ENCODE measurements at regions not wholly inside any gene's neighbourhood (a gene's known extent, or its start where the extent isn't known, plus 50 kb on each side); places are given as distances from the start of the nearest gene placed in this dataset.

DNA sequence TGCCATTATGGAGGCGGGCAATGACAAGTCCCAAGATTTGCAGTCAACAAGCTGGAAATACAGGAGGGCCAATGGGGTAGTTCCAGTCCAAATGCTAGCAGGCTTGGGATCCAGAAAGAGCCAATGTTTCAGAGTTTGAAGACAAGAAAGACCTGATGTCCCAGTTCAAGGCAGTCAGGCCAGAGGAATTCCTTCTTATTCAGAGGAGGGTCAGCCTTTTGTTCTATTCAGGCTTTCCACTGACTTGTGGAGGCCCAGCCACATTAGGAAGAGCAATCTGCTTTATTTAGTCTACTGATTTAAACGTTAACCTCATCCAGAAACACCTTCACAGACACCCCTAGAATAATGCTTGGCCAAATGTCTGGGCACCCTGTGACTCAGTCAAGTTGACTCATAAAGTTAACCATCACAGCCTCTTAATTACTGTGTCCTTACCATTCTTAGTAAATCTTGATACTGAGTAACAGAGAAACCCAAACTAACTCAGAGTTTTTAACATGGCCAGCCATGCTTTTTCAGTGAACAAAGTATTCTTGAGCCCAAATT lies 50.9 kb upstream of the NPHP3 start:
- 79 to 83% methylated on average over 2 of the region's 2 CpGs for WGBS, 2 donors
- Histone ChIP-seq H3K4me3 (no peak overlapping the region), H3K4me1 (ENCODE audit: control insufficient read depth in 5 of 5, insufficient read depth in 5 of 5, low read length in 5 of 5) (no peaks in the 10 kb centered on the region), H3K27ac (ENCODE audit: low read depth in 1 of 2, low read length in 1 of 2) (no peak overlapping the region), H3K36me3 (ENCODE audit: control insufficient read depth in 4 of 4, insufficient read depth in 4 of 4, low read length in 4 of 4) (no peaks in the 10 kb centered on the region), H3K9me3 (ENCODE audit: control insufficient read depth in 4 of 4, insufficient read depth in 3 of 4, low read length in 3 of 4) (no peaks in the 10 kb centered on the region), H3K9ac (ENCODE audit: insufficient read depth in 1 of 2, low read length in 2 of 2) (no peak overlapping the region), H3K27me3 (ENCODE audit: control insufficient read depth in 3 of 3, insufficient read depth in 3 of 3, low read length in 2 of 3) (no peaks in the 10 kb centered on the region)
- DNase-seq (no peak), ATAC-seq (ENCODE audit: insufficient read depth, low FRiP score) (no peak)
- TF ChIP-seq, protein P1, sequence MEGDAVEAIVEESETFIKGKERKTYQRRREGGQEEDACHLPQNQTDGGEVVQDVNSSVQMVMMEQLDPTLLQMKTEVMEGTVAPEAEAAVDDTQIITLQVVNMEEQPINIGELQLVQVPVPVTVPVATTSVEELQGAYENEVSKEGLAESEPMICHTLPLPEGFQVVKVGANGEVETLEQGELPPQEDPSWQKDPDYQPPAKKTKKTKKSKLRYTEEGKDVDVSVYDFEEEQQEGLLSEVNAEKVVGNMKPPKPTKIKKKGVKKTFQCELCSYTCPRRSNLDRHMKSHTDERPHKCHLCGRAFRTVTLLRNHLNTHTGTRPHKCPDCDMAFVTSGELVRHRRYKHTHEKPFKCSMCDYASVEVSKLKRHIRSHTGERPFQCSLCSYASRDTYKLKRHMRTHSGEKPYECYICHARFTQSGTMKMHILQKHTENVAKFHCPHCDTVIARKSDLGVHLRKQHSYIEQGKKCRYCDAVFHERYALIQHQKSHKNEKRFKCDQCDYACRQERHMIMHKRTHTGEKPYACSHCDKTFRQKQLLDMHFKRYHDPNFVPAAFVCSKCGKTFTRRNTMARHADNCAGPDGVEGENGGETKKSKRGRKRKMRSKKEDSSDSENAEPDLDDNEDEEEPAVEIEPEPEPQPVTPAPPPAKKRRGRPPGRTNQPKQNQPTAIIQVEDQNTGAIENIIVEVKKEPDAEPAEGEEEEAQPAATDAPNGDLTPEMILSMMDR (IDR thresholded peaks at IDR 0.05; ENCODE audit: control extremely low read depth, extremely low read depth), result no peak

DNA sequence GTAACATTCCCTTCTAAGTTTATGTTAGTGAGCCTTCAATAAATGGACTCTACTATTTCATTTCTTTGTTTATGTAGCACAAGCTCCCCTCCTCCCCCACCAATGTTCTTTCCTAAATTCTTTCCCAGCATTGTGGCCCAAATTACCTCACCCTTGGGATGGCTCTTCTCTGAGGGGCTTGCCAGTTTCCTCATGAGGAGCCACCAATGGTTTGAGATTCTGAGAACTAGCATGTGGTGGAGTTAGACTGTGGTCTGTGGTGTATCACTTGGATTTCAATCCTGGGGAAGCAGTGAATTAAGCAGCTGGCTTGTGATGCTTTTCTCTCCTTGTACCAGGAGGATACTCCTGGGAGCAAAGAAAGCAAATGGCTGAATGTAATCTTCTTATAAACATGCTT lies 50.0 kb upstream of the NPHP3 start:
- Histone ChIP-seq H3K27me3 (ENCODE audit: control insufficient read depth in 3 of 3, insufficient read depth in 3 of 3, low read length in 2 of 3) (no peaks in the 10 kb centered on the region), H3K27ac (ENCODE audit: low read depth in 1 of 2, low read length in 1 of 2) (no peak overlapping the region), H3K4me1 (ENCODE audit: control insufficient read depth in 5 of 5, insufficient read depth in 5 of 5, low read length in 5 of 5) (no peaks in the 10 kb centered on the region), H3K9ac (ENCODE audit: insufficient read depth in 1 of 2, low read length in 2 of 2) (no peak overlapping the region), H3K9me3 (ENCODE audit: control insufficient read depth in 4 of 4, insufficient read depth in 3 of 4, low read length in 3 of 4) (no peaks in the 10 kb centered on the region), H3K4me3 (no peak overlapping the region), H3K36me3 (ENCODE audit: control insufficient read depth in 4 of 4, insufficient read depth in 4 of 4, low read length in 4 of 4) (no peaks in the 10 kb centered on the region)
- DNase-seq (no peak), ATAC-seq (ENCODE audit: insufficient read depth, low FRiP score) (no peak)
- TF ChIP-seq, protein P1 (IDR thresholded peaks at IDR 0.05; ENCODE audit: control extremely low read depth, extremely low read depth), result no peak
